GM21737 (cell line): ENCODE measurements at regions not wholly inside any gene's neighbourhood (a gene's known extent, or its start where the extent isn't known, plus 50 kb on each side); places are given as distances from the start of the nearest gene placed in this dataset.

Source experiments
- ATAC-seq: cut with Tn5 transposase; IDR thresholded peaks from one replicate; pipeline ENCODE4 v1.9.1; 2021; ENCODE audit warnings: mild to moderate bottlenecking, moderate library complexity; ENCODE audit not compliant: unreplicated experiment

DNA sequence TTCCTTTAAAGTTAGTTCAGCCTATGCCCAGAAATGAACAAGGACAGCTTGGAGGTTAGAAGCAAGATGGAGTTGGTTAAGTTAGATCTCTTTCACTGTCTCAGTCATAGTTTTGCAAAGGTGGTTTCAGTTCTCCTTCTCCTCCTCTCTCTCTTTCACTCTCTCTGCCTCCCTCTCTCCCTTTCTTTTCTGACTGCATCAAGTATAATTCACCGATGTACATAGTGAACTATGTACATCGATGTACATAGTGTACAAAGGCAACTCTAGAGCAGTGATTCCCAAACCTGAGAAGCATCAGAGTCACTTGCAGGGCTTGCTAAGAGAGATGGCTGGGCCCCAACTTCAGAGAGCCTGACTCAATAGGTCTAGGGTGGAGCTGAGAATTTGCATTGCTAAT is 1259.7 kb downstream of the TYW1 start:
- no peak for ATAC-seq

- ATAC-seq = no peak
These were observed 1262.0 kb downstream of the TYW1 start for GRCh38 chr7:68258609-68259008.

- ATAC-seq = no peak
These were observed 1268.6 kb downstream of the TYW1 start for GRCh38 chr7:68265258-68265657.

DNA sequence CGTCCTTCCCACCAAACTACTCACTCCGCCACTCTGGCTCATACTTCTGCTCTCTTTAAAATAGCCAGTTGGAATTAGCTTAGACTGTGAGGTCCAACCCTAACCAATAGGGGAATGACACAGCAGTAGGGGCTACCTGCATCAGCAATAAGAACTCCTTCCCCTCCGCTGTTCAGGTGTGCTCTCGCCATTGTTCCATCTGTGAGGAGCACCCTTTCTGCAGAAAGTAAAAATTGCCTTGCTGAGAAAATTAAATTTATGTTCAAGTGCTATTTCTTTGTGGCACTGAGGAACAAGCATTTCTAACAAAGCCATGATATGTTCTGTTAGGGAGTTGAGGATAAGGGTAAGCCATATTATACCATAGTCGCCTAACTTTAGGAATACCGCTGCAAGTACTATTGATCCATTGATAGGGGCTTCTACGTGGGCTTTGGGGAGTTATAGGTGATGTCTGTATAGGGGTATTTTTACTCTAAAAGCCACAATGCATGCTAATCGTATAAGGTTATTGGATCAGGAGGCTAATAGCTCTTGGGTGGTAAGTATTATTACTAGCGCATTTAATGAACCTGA is 1269.5 kb downstream of the TYW1 start:
- no peak for ATAC-seq

GRCh38 chr7:68267486-68267885 is 1270.9 kb downstream of the TYW1 start:
- ATAC-seq = no peak

- no peak for ATAC-seq
These were observed 1272.8 kb downstream of the TYW1 start for GRCh38 chr7:68269405-68269804.

GRCh38 chr7:68272507-68272906 is 1275.9 kb downstream of the TYW1 start:
- no peak for ATAC-seq

GRCh38 chr7:68276725-68277124 is 1280.1 kb downstream of the TYW1 start:
- ATAC-seq = no peak

- no peak for ATAC-seq
These were observed 1283.3 kb downstream of the TYW1 start for GRCh38 chr7:68279827-68280400.

DNA sequence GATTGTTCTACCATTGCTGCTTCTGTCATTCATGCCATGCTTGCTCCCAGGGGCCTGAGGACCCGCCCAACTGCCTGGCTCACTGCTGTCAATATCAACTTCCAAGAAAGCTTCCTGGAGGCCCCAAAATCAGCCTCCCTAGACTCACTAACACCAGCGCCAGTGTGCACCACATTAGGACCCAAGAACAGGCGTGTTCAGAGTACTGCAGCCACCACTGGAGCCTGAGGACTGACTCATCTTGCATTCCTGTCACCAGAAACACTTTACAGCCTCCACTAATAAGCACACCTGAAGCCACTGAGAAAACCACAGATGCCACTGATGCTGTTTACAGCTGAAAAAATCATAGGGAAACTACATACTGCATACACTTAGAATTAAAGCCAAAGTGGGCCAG is 1284.3 kb downstream of the TYW1 start:
- ATAC-seq = no peak

- no peak for ATAC-seq
These were observed 1291.5 kb downstream of the TYW1 start for GRCh38 chr7:68288144-68288593.

DNA sequence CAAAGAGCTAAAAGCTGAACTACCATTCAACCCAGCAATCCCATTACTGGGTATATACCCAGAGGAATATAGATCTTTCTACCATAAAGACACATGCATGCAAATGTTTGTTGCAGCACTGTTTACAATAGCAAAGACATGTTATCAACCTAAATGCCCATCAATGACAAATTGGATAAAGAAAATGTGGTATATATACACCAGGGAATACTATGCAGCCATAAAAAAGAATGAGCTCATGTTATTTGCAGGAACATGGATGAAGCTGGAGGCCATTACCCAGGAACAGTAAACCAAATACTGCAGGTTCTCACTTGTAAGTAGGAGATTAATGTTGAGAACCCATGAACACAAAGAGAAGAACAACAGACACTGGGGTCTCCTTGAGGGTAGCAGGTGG is 1295.1 kb downstream of the TYW1 start:
- ATAC-seq = no peak

- ATAC-seq = no peak
These were observed 1298.8 kb downstream of the TYW1 start for GRCh38 chr7:68295386-68295785.

- no peak for ATAC-seq
These were observed 1293.7 kb upstream of the AUTS2 start for GRCh38 chr7:68304536-68304935.

DNA sequence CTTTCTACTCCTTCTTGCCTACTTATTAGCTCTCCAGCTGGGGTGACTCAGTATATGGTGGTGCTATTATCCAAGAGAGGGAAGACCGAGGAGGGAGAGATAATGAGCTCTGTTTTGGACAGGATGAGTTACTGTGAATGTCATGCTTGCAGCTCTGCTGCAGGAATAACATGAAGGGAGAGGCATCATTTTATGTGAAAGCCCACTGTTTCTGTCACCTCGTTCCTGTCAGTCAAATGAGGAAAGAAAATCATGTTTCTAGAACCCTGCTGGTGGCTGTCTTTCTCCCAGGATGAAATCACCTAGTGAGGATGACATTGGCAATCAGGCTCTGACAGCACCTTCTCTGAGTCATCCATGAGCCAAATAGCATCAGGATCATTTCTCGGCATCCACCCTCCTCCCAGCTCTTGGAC is 1291.6 kb upstream of the AUTS2 start:
- no peak for ATAC-seq

- no peak for ATAC-seq
These were observed 1289.0 kb upstream of the AUTS2 start for GRCh38 chr7:68309271-68309670.

DNA sequence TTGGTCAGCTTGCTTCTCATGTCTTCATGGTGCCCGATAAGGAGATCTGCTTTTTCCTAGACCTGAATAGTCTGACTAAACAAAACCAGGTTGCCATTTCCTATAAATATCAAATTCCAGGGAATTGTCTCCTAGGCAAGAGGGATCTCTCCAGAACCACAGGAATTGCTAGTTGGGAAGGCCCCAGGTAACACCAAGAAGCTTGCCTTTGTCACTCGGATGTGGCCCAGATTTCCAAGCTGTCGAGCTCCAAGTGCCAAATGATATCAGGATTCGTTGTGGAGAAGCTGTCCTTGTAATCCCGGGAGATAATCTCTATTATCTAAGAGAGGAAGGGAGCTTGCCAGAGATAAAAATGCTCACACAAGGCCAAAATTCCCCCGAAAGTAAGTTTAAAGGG is 1288.5 kb upstream of the AUTS2 start:
- ATAC-seq = no peak

GRCh38 chr7:68311958-68312357 is 1286.3 kb upstream of the AUTS2 start:
- ATAC-seq = no peak

DNA sequence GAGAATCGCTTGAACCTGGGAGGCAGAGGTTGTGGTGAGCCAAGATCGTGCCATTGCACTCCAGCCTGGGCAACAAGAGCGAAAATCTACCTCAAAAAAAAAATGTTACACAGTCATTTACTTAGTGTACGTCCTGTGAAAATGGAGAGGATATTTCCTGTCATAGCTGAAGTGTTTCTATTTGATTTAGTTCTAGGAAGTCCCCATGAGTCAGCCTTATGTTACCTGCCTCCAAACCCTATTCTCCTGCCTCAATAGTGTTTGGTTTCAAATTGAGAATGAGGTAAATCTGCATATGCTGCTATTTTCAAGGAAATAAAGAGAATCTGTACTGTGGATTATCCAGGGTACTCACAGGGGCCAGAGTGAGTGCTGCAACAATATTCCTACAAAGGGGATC is 1284.5 kb upstream of the AUTS2 start:
- no peak for ATAC-seq

DNA sequence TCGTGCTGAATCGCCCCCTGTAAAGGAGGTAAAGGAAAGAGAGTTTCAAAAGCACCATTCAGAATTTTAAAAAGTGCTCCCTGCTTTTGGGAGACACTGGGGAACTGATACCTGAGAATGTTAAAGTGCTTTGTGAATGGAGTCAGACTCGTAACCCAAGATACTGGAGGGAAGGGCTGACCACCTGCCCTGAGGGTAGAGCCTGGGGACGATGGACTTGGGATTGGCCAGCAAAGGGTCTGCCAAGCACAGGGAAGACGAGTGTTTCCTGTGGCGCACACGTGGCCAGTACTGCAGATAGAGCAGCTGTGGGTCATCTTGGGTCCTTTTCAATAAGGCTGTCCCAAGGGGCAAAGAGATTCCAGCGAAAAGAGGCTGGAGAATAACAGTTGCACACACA is 1284.1 kb upstream of the AUTS2 start:
- no peak for ATAC-seq

GRCh38 chr7:68317476-68317875 is 1280.8 kb upstream of the AUTS2 start:
- ATAC-seq = no peak

GRCh38 chr7:68319061-68319460 is 1279.2 kb upstream of the AUTS2 start:
- ATAC-seq = no peak

DNA sequence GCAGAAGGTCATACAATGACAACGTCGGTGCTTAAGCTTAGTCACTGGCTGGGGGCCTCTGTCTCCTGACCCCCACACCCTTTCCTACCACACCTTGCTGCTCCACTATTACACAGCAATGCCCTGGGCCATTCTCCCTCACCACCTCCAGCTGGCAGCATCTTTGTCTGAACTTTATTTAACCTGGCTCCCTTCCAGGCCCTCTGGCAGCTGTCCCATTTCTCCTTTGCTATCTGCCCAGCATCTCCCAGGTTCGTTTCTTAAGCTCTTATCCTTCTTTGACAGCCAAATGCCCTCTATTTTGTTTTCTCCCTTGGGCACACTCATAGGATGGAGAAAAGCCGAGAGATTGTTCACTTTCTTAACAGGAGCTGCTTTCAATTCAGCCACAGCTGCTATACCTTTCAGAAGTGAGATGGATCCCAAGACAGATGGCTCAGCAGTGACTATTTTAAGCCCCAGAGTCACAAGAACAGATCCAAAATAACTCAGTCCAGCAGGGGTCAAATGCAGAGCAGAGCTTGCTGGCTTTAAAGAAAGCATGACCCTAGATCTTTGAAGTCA is 1277.1 kb upstream of the AUTS2 start:
- no peak for ATAC-seq
